ENCODE measurements at regions not wholly inside any gene's neighbourhood (a gene's known extent, or its start where the extent isn't known, plus 50 kb on each side); places are given as distances from the start of the nearest gene placed in this dataset.

- TF ChIP-seq GATA3 (IDR thresholded peaks at IDR 0.05; ENCODE audit: low read depth, low read length) (no peak), GATA2 (IDR thresholded peaks at IDR 0.05; ENCODE audit: low read depth, low read length) (no peak)
Observed at GRCh38 chr3:115239717-115240116, 92.6 kb upstream of the ZBTB20 start.

DNA sequence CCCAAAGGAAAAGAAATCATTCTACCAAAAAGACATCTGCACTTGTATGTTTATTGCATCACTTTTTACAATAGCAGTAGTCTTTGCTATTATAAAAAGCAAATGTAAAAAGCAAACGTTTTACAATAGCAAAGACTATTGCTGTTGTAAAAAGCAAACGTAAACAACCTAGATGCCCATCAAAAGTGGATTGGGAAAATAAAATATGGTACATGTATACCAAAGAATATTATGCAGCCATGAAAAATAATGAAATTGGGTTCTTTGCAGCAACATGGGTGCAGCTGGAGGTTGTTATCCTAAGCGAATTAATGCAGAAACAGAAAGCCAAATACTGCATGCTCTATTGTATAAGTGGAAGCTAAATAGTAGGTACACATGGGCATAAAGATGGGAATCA, 97.3 kb upstream of the ZBTB20 start:
- no peak for TF ChIP-seq GATA2 (IDR thresholded peaks at IDR 0.05; ENCODE audit: low read depth, low read length)
- no peak for TF ChIP-seq GATA3 (IDR thresholded peaks at IDR 0.05; ENCODE audit: low read depth, low read length)

- TF ChIP-seq GATA3 (IDR thresholded peaks at IDR 0.05; ENCODE audit: low read depth, low read length): no peak
- TF ChIP-seq GATA2 (IDR thresholded peaks at IDR 0.05; ENCODE audit: low read depth, low read length): no peak
Observed at GRCh38 chr3:115245438-115245837, 98.3 kb upstream of the ZBTB20 start.

- TF ChIP-seq GATA3 (IDR thresholded peaks at IDR 0.05; ENCODE audit: low read depth, low read length): no peak
- TF ChIP-seq GATA2 (IDR thresholded peaks at IDR 0.05; ENCODE audit: low read depth, low read length): no peak
Observed at GRCh38 chr3:115245899-115246298, 98.8 kb upstream of the ZBTB20 start.

GRCh38 chr3:115246461-115247020, 99.5 kb upstream of the ZBTB20 start:
- no peak for TF ChIP-seq GATA2 (IDR thresholded peaks at IDR 0.05; ENCODE audit: low read depth, low read length)
- no peak for TF ChIP-seq GATA3 (IDR thresholded peaks at IDR 0.05; ENCODE audit: low read depth, low read length)

DNA sequence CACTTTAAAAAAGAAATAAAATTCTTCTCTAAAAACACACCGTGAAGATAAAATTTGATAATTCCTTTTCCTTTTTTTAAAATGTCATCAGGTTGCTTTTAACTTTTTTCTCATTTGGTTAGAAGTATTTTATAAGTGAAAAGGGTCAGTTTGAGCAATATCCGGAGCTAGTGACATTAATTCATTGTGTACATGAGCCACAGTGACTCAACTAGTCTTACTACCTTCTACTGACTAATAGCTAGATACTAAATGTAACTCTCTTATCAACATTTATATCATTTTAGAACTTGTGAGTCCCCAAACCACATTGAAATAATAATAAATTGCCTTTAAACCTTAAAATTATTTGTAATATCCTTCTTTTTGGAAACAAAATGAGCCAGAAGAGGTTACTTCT, 101.2 kb upstream of the ZBTB20 start:
- TF ChIP-seq GATA3 (IDR thresholded peaks at IDR 0.05; ENCODE audit: low read depth, low read length): no peak

DNA sequence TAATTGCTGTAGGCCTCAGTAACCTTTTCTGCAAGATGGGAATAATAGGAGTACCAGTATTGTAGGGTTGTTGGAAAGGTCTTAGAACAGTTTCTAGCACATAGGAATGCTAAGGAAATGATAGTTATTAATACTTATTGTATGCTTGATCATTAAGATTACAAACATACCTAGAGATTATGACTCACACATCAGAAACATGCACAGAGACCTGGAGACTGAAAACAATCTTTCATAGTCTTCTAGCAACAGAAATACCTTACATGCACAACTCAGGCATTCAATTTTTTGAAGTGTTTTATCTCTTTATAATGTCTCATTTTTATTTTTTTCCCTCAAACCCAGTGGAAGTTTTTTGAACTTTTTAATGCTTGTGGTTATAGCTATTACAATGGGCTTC, 104.4 kb upstream of the ZBTB20 start:
- TF ChIP-seq GATA2 (IDR thresholded peaks at IDR 0.05; ENCODE audit: low read depth, low read length) (no peak), GATA3 (IDR thresholded peaks at IDR 0.05; ENCODE audit: low read depth, low read length) (no peak)

DNA sequence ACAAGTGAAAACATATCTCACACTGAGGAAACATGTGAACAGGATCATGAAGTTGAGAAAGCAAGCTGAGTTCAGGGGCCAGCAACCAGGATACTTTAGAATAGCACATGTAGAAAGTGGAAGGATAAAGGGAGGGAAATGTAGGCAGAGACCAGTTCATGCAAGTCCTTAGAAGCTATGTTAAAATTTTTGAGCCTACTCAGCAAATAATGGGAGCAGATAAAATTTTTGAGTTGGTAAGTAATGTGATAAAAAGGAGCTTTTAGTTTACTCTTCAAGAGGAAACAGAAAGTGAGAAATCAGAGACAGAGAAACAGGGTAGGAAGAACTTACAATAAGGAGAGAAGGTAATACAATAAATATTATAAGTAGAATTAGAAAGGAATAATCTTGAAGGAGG, 105.6 kb upstream of the ZBTB20 start:
- no peak for TF ChIP-seq GATA3 (IDR thresholded peaks at IDR 0.05; ENCODE audit: low read depth, low read length)
- TF ChIP-seq GATA2 (IDR thresholded peaks at IDR 0.05; ENCODE audit: low read depth, low read length): no peak

DNA sequence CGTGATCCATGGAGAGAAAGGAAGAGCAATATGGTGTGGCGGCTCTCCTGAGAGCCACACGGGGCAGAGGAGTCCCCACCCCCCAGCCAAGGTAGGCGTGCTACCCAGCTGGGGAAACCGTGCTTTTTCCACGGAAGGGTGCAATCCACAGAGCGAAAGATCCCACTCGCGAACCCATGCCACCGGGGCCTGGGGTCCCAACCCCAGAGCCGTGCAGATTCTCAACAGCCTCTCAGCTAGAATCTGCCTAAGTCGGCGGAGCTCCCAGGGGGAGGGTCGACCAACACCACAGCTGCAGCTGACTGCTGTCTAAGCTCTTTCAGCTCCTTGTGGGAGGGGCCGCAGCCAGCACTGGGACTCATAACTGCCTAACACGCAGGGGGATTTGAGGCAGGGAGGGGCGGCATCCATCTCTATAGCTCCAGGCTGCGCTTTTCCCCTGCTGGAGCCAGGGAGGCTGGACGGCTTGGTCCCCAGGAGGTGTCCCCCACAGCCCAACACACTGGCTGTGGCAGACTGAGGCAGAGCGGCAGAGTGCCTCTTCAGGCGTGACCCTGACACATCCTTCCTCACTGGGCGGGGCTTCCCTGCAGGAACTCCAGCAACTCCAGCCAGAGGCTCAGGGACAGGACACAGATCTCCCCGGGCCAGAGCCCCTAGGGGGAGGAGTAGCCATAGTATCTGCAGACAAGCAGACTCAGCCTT, 107.6 kb upstream of the ZBTB20 start:
- TF ChIP-seq GATA3 (IDR thresholded peaks at IDR 0.05; ENCODE audit: low read depth, low read length) (no peak), GATA2 (IDR thresholded peaks at IDR 0.05; ENCODE audit: low read depth, low read length) (no peak)

GRCh38 chr3:115255197-115255585, 108.1 kb upstream of the ZBTB20 start:
- TF ChIP-seq GATA2 (IDR thresholded peaks at IDR 0.05; ENCODE audit: low read depth, low read length) (no peak), GATA3 (IDR thresholded peaks at IDR 0.05; ENCODE audit: low read depth, low read length) (no peak)

DNA sequence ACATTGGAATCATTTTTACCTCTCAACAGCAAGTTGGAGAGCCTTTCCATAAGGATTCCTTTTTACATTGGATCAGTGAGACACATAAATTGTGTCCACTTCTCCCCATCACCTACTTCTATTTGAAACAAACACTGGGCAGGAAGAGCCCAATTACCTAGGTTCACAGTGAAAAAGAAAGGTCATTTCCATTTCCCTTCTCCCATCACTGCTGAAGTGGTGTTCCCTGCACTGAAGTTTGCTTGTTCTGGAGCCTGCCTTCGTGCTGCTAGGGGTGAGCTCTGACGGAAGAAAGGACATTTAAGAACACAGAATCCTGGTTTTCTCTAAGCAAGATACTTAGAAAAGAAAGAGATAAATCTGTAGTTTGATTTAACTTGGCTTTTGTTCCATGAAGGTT, 123.8 kb upstream of the ZBTB20 start:
- TF ChIP-seq GATA3 (IDR thresholded peaks at IDR 0.05; ENCODE audit: low read depth, low read length) (no peak), GATA2 (IDR thresholded peaks at IDR 0.05; ENCODE audit: low read depth, low read length) (no peak)

DNA sequence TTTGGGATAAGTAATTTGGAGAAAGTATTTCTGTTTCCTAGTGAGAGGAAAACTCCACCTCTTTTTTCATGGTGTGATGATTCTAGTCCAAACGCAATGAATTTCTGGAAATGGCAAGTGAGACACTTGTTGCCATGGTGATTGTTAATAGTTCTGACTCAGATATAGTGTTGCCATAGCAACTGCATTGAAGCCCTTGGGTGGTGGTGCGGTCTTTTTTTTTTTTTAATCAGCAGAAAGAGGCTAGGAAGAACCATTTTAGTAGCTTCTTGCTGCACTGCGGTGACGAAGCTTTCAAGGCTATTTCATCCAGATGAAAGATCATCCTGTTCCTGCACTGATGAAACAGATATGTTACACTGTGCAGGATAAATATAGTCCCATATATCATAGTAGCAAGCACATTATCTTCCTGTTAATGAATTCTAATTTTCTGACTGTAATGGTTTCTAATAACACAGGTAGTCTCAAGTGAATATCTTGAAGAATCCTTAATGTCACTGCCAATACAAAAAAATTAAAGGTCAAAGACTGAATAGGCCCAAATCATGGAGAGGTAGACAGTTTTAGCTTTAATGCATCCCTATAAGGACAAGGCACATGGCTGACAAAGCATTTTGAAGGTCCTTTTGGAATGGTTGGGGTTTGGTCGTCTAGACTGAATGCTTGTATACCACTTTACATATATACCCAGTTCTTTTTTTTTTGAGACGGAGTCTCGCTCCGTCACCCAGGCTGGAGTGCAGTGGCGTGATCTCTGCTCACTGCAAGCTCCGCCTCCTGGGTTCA, 125.1 kb upstream of the ZBTB20 start:
- TF ChIP-seq GATA3 (IDR thresholded peaks at IDR 0.05; ENCODE audit: low read depth, low read length) (no peak), GATA2 (IDR thresholded peaks at IDR 0.05; ENCODE audit: low read depth, low read length) (no peak)

GRCh38 chr3:115275896-115276295, 128.8 kb upstream of the ZBTB20 start:
- TF ChIP-seq GATA3 (IDR thresholded peaks at IDR 0.05; ENCODE audit: low read depth, low read length): no peak
- no peak for TF ChIP-seq GATA2 (IDR thresholded peaks at IDR 0.05; ENCODE audit: low read depth, low read length)

DNA sequence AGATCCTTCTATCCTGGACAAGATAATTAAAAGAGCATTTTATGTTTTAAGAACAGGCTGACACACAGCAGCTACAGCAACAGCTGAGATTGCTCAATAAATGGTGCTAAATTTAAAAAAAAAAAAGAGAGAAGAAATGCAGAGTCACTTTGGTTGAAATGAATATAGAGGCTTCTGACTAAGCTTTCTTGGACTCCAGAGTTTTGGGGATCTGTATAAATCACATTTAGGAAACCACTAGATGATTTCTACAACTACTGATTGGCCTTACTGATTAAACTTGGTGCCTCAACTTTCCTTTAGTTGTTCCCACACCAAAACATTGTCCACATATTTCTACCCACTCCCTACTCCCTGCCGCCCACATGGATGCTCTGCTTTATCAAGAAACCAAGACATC, 132.9 kb upstream of the ZBTB20 start:
- TF ChIP-seq GATA3 (IDR thresholded peaks at IDR 0.05; ENCODE audit: low read depth, low read length): no peak
- no peak for TF ChIP-seq GATA2 (IDR thresholded peaks at IDR 0.05; ENCODE audit: low read depth, low read length)

- TF ChIP-seq GATA3 (IDR thresholded peaks at IDR 0.05; ENCODE audit: low read depth, low read length) (no peak), GATA2 (IDR thresholded peaks at IDR 0.05; ENCODE audit: low read depth, low read length) (no peak)
Observed at GRCh38 chr3:115280506-115280905, 133.4 kb upstream of the ZBTB20 start.

Measured in SH-SY5Y (cell line).